ENCODE measurements at regions not wholly inside any gene's neighbourhood (a gene's known extent, or its start where the extent isn't known, plus 50 kb on each side); places are given as distances from the start of the nearest gene placed in this dataset.

DNA sequence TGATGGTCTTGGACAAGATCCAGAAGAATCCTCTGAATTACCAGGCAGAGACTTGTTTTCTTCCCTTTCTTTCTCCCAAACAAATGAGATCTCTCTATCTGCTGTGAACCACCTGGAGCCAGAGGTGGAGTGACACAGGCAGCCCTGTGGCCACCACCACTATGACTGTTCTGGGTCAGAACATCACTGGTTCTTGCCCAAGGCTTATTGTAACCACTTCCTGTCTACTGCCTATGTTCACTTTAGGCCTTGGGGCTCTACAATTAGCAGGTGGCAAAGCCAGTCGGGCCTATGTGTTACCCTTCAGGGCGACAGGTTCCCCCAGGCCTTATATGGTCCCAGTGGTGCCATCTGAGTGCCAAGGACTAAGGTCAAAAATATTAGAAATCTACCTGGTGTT is 161.2 kb downstream of the GLUD2 start:
- H3K9me3 ChIP-seq (ENCODE audit: control insufficient read depth, low read length, poor library complexity, severe bottlenecking), result no peaks in the 10 kb centered on the region
- ATAC-seq (no peak), DNase-seq (no peak)
- H3K4me1 Mint-ChIP-seq, result peaks cover 2% of the 10 kb centered on the region
- H3K4me3 Mint-ChIP-seq, result no peak overlapping the region
- H3K27me3 Mint-ChIP-seq, result no peaks in the 10 kb centered on the region
- H3K36me3 Mint-ChIP-seq (ENCODE audit: low read depth), result no peaks in the 10 kb centered on the region
- no peak overlapping the region for H3K27ac Mint-ChIP-seq

- no peak for DNase-seq
- H3K27me3 Mint-ChIP-seq, result no peaks in the 10 kb centered on the region
- no peaks in the 10 kb centered on the region for H3K4me1 Mint-ChIP-seq
- no peak for ATAC-seq
- no peak overlapping the region for H3K27ac Mint-ChIP-seq
- H3K9me3 ChIP-seq (ENCODE audit: control insufficient read depth, low read length, poor library complexity, severe bottlenecking), result no peaks in the 10 kb centered on the region
- H3K4me3 Mint-ChIP-seq, result no peak overlapping the region
- H3K36me3 Mint-ChIP-seq (ENCODE audit: low read depth), result no peaks in the 10 kb centered on the region
These were observed 169.4 kb downstream of the GLUD2 start for GRCh38 chrX:121216641-121217374.

DNA sequence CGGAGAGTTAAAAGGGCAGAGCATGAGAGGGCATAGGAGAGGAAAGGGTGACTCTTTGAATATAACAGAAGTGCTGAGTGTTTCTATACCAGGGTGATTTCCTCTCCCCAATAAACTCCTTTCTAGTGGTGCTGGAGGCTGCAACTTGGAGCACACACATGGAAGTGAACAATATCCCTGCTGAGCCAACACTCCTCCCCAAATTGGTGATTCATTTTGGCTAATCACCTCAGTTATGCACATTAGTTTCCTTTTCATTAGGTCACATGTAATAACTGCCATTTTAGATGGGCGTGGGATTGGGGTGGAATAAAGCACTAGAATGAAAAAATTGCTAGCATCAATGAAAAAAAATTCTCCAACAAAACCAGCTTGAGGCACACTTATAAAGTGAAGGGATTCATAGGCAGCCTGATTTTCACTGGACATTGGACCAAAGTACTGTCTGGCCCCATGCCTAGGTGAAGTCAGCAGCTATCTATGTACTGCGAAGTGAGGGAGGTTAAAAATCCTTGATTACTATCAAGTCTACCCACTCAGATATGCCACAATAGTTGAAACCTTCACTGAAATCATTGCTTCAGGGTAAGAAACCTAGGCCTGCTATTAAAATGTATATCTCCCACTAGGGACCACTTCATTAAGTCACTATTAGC is 174.0 kb downstream of the GLUD2 start:
- Mint-ChIP-seq H3K4me3 (no peak overlapping the region), H3K27me3 (no peaks in the 10 kb centered on the region), H3K4me1 (no peaks in the 10 kb centered on the region), H3K27ac (no peak overlapping the region), H3K36me3 (ENCODE audit: low read depth) (no peaks in the 10 kb centered on the region)
- no peaks in the 10 kb centered on the region for H3K9me3 ChIP-seq (ENCODE audit: control insufficient read depth, low read length, poor library complexity, severe bottlenecking)
- DNase-seq (no peak), ATAC-seq (no peak)

DNA sequence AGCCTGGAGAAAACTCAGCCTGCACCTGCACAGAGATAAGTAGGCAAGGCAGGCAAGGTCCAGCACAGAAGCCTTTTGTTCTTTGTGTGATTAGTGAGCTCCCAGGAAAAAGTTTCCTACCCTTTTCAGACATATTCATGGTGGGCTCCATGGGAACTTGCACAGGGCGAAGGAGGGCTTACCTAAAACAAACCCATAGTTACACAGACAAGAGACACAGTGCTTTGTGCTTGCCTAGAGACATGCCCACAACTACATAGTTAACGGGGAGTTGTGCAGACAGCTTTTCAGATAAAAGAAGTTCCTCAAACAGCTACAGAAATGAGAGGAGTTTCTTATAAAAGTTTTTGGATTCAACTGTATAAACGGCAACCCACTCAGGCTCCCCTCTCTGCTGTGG is 180.5 kb downstream of the GLUD2 start:
- no peaks in the 10 kb centered on the region for H3K36me3 Mint-ChIP-seq (ENCODE audit: low read depth)
- peaks cover 3% of the 10 kb centered on the region for H3K4me1 Mint-ChIP-seq
- no peaks in the 10 kb centered on the region for H3K27me3 Mint-ChIP-seq
- H3K27ac Mint-ChIP-seq, result no peak overlapping the region
- DNase-seq (no peak), ATAC-seq (no peak)
- H3K9me3 ChIP-seq (ENCODE audit: control insufficient read depth, low read length, poor library complexity, severe bottlenecking), result no peaks in the 10 kb centered on the region
- no peak overlapping the region for H3K4me3 Mint-ChIP-seq

DNA sequence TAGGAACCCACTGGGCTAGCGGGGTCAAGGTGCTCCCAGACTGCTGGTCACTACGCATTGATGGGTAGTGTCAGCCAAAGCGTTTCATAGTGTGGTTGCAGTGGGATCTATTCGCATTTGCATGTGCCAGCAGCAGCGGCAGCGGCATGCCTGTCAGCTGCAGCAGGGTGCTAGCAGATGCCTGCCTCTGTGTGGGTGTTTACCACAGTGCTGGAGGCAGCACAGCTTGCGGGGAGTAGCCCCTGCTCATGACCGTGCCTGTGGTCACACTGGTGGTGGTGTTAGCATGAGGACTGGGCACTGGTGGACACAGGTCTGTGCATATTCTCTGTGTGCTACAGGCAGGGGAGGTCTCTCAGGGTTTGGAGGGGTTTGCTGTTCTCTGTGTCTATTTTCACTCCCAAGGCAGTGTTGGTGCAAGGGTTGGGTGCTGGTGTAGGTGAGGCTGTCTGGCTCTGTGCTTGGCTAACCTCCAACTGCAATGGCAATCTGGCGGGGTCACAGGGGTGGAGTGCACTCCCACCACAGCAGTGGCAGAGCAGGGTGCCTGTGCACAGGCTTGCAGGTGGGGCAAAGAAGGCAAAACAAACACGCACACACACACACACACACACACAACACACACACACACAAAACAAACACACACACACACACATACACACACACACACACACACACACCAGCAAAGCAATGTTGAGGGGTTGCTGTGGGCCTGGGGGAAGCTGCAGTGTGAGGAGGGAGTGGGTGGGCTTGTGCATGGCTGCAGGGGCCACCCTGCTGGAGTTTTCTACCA is 184.4 kb downstream of the GLUD2 start:
- Mint-ChIP-seq H3K4me3 (no peak overlapping the region), H3K36me3 (ENCODE audit: low read depth) (no peaks in the 10 kb centered on the region), H3K27me3 (no peaks in the 10 kb centered on the region), H3K4me1 (peaks cover 3% of the 10 kb centered on the region), H3K27ac (no peak overlapping the region)
- ATAC-seq (no peak), DNase-seq (no peak)
- no peaks in the 10 kb centered on the region for H3K9me3 ChIP-seq (ENCODE audit: control insufficient read depth, low read length, poor library complexity, severe bottlenecking)

DNA sequence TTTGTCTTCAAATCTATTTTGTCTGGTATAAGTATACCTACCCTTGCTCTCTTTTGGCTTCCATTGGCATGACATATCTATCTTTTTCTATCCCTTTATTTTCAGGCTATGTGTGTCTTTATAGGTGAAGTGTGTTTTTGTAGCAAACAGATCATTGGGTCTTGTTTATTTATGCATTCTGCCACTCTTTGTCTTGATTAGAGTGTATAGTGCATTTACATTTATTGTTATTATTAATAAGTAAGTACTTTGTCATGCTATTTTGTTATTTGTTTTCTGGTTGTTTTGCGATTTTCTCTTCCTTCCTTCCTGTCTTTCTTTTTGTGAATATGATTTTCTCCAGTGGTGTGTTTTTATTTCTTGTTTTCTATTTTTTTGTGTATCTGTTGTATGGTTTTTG is 188.6 kb downstream of the GLUD2 start:
- H3K4me1 Mint-ChIP-seq, result no peaks in the 10 kb centered on the region
- no peaks in the 10 kb centered on the region for H3K36me3 Mint-ChIP-seq (ENCODE audit: low read depth)
- H3K27me3 Mint-ChIP-seq, result no peaks in the 10 kb centered on the region
- H3K4me3 Mint-ChIP-seq, result no peak overlapping the region
- no peak for ATAC-seq
- DNase-seq, result no peak
- H3K9me3 ChIP-seq (ENCODE audit: control insufficient read depth, low read length, poor library complexity, severe bottlenecking), result no peaks in the 10 kb centered on the region
- no peak overlapping the region for H3K27ac Mint-ChIP-seq

GRCh38 chrX:121238093-121238492 is 190.7 kb downstream of the GLUD2 start:
- Mint-ChIP-seq H3K36me3 (ENCODE audit: low read depth) (no peaks in the 10 kb centered on the region), H3K4me3 (no peak overlapping the region), H3K27ac (no peak overlapping the region), H3K4me1 (no peaks in the 10 kb centered on the region), H3K27me3 (no peaks in the 10 kb centered on the region)
- H3K9me3 ChIP-seq (ENCODE audit: control insufficient read depth, low read length, poor library complexity, severe bottlenecking), result no peaks in the 10 kb centered on the region
- ATAC-seq (no peak), DNase-seq (no peak)

GRCh38 chrX:121244511-121244910 is 197.1 kb downstream of the GLUD2 start:
- ATAC-seq (no peak), DNase-seq (no peak)
- Mint-ChIP-seq H3K27ac (no peak overlapping the region), H3K4me1 (no peaks in the 10 kb centered on the region), H3K4me3 (no peak overlapping the region), H3K36me3 (ENCODE audit: low read depth) (no peaks in the 10 kb centered on the region), H3K27me3 (no peaks in the 10 kb centered on the region)
- no peaks in the 10 kb centered on the region for H3K9me3 ChIP-seq (ENCODE audit: control insufficient read depth, low read length, poor library complexity, severe bottlenecking)

DNA sequence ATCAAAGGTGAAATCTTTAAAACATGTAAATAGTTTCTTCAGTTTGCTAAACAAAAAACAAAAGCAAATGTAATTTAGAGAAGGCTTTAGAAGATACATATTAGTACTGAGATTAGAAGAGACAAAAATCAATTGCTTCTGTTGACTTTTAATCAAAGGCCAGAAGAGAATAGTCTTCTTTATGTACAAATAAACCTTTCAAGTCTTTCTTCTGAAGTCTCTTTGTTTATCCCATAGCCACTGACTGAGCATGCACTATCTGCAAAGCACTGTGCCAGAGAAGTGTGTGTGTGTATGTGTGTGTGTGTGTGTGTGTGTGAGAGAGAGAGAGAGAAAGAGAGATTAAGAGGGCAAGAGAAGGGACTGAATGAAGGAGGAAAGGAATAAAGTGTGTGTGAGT is 198.4 kb downstream of the GLUD2 start:
- no peaks in the 10 kb centered on the region for H3K4me1 Mint-ChIP-seq
- no peaks in the 10 kb centered on the region for H3K9me3 ChIP-seq (ENCODE audit: control insufficient read depth, low read length, poor library complexity, severe bottlenecking)
- no peaks in the 10 kb centered on the region for H3K36me3 Mint-ChIP-seq (ENCODE audit: low read depth)
- H3K27ac Mint-ChIP-seq, result no peak overlapping the region
- no peak overlapping the region for H3K4me3 Mint-ChIP-seq
- ATAC-seq, result no peak
- H3K27me3 Mint-ChIP-seq, result no peaks in the 10 kb centered on the region
- DNase-seq, result no peak

DNA sequence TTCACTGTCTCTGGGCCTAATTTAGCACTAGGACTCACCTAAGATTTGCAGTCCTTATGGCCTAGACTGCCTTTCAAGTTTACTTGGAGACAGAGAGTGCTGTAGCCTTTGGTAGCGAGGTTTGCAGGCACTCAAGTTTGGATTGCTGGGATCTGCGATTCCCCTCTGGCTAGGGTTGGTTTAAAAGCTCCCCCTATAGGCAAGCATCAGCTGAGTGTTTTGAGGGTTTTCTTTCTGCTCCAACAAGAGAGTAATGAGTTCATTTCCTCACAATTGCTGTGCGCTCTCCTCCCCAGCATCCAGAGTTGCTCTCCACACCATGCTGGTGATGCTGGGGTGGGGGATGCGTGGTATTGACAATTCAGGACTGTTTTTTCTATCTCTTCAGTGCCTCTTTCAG is 206.9 kb downstream of the GLUD2 start:
- H3K9me3 ChIP-seq (ENCODE audit: control insufficient read depth, low read length, poor library complexity, severe bottlenecking), result no peaks in the 10 kb centered on the region
- H3K4me3 Mint-ChIP-seq, result no peak overlapping the region
- no peaks in the 10 kb centered on the region for H3K27me3 Mint-ChIP-seq
- no peak for DNase-seq
- H3K36me3 Mint-ChIP-seq (ENCODE audit: low read depth), result no peaks in the 10 kb centered on the region
- H3K27ac Mint-ChIP-seq, result no peak overlapping the region
- ATAC-seq, result no peak
- H3K4me1 Mint-ChIP-seq, result no peaks in the 10 kb centered on the region

- H3K4me3 Mint-ChIP-seq, result no peak overlapping the region
- DNase-seq (no peak), ATAC-seq (no peak)
- no peaks in the 10 kb centered on the region for H3K36me3 Mint-ChIP-seq (ENCODE audit: low read depth)
- H3K4me1 Mint-ChIP-seq, result no peaks in the 10 kb centered on the region
- no peak overlapping the region for H3K27ac Mint-ChIP-seq
- no peaks in the 10 kb centered on the region for H3K27me3 Mint-ChIP-seq
- no peaks in the 10 kb centered on the region for H3K9me3 ChIP-seq (ENCODE audit: control insufficient read depth, low read length, poor library complexity, severe bottlenecking)
These were observed 209.2 kb downstream of the GLUD2 start for GRCh38 chrX:121256647-121257046.

DNA sequence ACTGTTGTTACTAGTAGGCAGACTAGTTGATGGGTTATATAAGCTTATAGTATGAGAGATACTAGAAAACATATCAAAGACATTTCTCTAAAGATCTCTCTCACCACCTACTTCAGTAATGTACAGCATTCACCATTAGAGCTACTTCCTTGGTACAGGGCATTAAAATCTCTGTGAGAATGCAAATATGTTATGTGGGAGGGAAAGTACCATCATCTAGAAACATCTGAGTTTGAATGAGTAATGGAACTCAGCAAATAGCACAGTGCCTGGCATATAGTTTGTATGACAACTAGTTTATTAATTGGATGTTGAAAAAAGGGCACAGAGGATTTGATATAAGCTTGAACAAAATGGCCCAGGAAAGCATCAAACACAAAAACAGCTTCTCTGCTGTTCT is 211.1 kb downstream of the GLUD2 start:
- DNase-seq (no peak), ATAC-seq (no peak)
- Mint-ChIP-seq H3K4me1 (no peaks in the 10 kb centered on the region), H3K27ac (no peak overlapping the region), H3K27me3 (no peaks in the 10 kb centered on the region), H3K4me3 (no peak overlapping the region), H3K36me3 (ENCODE audit: low read depth) (no peaks in the 10 kb centered on the region)
- H3K9me3 ChIP-seq (ENCODE audit: control insufficient read depth, low read length, poor library complexity, severe bottlenecking), result no peaks in the 10 kb centered on the region

DNA sequence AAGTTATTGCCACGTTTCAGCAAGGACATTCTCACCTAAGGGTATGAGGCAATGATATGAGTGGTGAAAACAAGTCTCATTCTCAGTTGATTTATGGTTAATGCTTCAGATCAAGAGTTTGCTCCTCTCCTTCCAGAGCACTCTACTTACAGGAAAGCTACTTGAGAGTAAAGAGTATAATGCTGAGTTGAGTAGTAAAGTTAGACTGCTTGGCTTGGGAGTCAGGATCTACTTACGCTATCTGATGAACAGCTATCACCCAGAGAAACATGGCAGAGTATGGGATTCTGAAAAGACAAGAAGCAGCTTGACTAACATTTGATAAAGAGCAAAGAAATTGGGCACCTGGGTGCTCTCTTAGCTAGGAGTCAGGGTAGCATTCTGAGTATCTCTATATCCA is 211.8 kb downstream of the GLUD2 start:
- ATAC-seq (no peak), DNase-seq (no peak)
- H3K4me3 Mint-ChIP-seq, result no peak overlapping the region
- no peaks in the 10 kb centered on the region for H3K9me3 ChIP-seq (ENCODE audit: control insufficient read depth, low read length, poor library complexity, severe bottlenecking)
- H3K27ac Mint-ChIP-seq, result no peak overlapping the region
- H3K4me1 Mint-ChIP-seq, result no peaks in the 10 kb centered on the region
- H3K36me3 Mint-ChIP-seq (ENCODE audit: low read depth), result no peaks in the 10 kb centered on the region
- H3K27me3 Mint-ChIP-seq, result no peaks in the 10 kb centered on the region

Data from T-helper 17 cell (primary cell).